ENCODE measurements at regions not wholly inside any gene's neighbourhood (a gene's known extent, or its start where the extent isn't known, plus 50 kb on each side); places are given as distances from the start of the nearest gene placed in this dataset.

DNA sequence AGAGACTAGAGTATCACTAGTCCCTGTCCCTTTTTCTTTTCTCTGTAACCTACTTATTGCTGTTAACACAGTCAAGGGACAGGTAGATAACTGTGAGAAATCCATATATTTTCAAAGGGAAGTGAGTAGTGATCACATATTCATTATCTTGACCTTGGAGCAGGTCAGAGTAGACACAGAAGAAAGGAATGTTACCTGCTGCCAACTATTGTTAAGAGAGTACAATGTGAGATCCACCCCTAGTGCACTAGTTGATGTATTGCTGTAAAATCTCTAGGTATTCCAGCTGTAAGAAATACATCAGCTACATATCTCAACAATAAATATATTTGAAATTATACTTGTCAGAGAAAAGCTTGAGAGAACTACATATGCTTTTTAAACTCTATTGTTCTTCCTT is 68.7 kb upstream of the ADGRL2 start:
- no peak for TF ChIP-seq POLR2AphosphoS5 (IDR thresholded peaks at IDR 0.05; ENCODE audit: low read depth, low read length)
- TF ChIP-seq, protein P1, sequence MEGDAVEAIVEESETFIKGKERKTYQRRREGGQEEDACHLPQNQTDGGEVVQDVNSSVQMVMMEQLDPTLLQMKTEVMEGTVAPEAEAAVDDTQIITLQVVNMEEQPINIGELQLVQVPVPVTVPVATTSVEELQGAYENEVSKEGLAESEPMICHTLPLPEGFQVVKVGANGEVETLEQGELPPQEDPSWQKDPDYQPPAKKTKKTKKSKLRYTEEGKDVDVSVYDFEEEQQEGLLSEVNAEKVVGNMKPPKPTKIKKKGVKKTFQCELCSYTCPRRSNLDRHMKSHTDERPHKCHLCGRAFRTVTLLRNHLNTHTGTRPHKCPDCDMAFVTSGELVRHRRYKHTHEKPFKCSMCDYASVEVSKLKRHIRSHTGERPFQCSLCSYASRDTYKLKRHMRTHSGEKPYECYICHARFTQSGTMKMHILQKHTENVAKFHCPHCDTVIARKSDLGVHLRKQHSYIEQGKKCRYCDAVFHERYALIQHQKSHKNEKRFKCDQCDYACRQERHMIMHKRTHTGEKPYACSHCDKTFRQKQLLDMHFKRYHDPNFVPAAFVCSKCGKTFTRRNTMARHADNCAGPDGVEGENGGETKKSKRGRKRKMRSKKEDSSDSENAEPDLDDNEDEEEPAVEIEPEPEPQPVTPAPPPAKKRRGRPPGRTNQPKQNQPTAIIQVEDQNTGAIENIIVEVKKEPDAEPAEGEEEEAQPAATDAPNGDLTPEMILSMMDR (IDR thresholded peaks at IDR 0.05), result no peak
- TF ChIP-seq SIN3A (IDR thresholded peaks at IDR 0.05; ENCODE audit: borderline replicate concordance, insufficient read depth, low read depth, low read length), result no peak
- TF ChIP-seq, protein P2, sequence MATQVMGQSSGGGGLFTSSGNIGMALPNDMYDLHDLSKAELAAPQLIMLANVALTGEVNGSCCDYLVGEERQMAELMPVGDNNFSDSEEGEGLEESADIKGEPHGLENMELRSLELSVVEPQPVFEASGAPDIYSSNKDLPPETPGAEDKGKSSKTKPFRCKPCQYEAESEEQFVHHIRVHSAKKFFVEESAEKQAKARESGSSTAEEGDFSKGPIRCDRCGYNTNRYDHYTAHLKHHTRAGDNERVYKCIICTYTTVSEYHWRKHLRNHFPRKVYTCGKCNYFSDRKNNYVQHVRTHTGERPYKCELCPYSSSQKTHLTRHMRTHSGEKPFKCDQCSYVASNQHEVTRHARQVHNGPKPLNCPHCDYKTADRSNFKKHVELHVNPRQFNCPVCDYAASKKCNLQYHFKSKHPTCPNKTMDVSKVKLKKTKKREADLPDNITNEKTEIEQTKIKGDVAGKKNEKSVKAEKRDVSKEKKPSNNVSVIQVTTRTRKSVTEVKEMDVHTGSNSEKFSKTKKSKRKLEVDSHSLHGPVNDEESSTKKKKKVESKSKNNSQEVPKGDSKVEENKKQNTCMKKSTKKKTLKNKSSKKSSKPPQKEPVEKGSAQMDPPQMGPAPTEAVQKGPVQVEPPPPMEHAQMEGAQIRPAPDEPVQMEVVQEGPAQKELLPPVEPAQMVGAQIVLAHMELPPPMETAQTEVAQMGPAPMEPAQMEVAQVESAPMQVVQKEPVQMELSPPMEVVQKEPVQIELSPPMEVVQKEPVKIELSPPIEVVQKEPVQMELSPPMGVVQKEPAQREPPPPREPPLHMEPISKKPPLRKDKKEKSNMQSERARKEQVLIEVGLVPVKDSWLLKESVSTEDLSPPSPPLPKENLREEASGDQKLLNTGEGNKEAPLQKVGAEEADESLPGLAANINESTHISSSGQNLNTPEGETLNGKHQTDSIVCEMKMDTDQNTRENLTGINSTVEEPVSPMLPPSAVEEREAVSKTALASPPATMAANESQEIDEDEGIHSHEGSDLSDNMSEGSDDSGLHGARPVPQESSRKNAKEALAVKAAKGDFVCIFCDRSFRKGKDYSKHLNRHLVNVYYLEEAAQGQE (IDR thresholded peaks at IDR 0.05; ENCODE audit: insufficient read depth in 1 of 2, low read depth in 2 of 2, low read length in 1 of 2), result no peak
- TF ChIP-seq TCF7L2 (IDR thresholded peaks at IDR 0.05; ENCODE audit: low read depth, low read length), result no peak

Data from Panc1 (cell line).